Skin epidermis (tissue), 12 donors: ENCODE measurements at regions not wholly inside any gene's neighbourhood (a gene's known extent, or its start where the extent isn't known, plus 50 kb on each side); places are given as distances from the start of the nearest gene placed in this dataset.

Source experiments
- H3K27ac ChIP-seq, 21 experiments: fragments of 200-600 bp; sonication (generic) in 11 of 21; one replicate each; pipeline ENCODE4 v1.5.0; 2020; ENCODE audit warnings: mild to moderate bottlenecking in 3 of 21, inconsistent platforms in 2 of 21, moderate library complexity in 2 of 21
- H3K4me3 ChIP-seq, 7 experiments: fragments of 200-600 bp; sonication (generic) in 2 of 7; one replicate each; pipeline ENCODE4 v1.5.0; 2020; ENCODE audit warnings: inconsistent platforms in 2 of 7, mild to moderate bottlenecking in 2 of 7, moderate library complexity in 1 of 7

GRCh38 chr12:27382924-27383323 lies 50.3 kb downstream of the BMAL2 start:
- Histone ChIP-seq H3K27ac (peak overlapping the region in 1 of 21 experiments; percentile 23), H3K4me3 (no peak overlapping the region)

- peak overlapping the region in 5 of 21 experiments; percentile 23 to 51 (median 32) for H3K27ac ChIP-seq
- H3K4me3 ChIP-seq = no peak overlapping the region
These were observed 51.0 kb downstream of the BMAL2 start for GRCh38 chr12:27383429-27384260.

GRCh38 chr12:27384261-27384590 lies 51.6 kb downstream of the BMAL2 start:
- H3K27ac ChIP-seq = peak overlapping the region in 1 of 21 experiments; percentile 23

GRCh38 chr12:27385766-27386564 lies 53.3 kb downstream of the BMAL2 start:
- Histone ChIP-seq H3K4me3 (no peak overlapping the region), H3K27ac (no peak overlapping the region)

More at GRCh38 chr12:27384261-27384590, 51.6 kb downstream of the BMAL2 start:
- H3K4me3 ChIP-seq = no peak overlapping the region

GRCh38 chr12:27387473-27387872 lies 54.8 kb downstream of the BMAL2 start:
- no peak overlapping the region for H3K27ac ChIP-seq
- no peak overlapping the region for H3K4me3 ChIP-seq

- Histone ChIP-seq H3K27ac (no peak overlapping the region), H3K4me3 (no peak overlapping the region)
These were observed 56.0 kb downstream of the BMAL2 start for GRCh38 chr12:27388650-27389049.

- Histone ChIP-seq H3K4me3 (no peak overlapping the region), H3K27ac (no peak overlapping the region)
These were observed 51.9 kb upstream of the SMCO2 start for GRCh38 chr12:27394676-27395075.

GRCh38 chr12:27396216-27396815 lies 50.2 kb upstream of the SMCO2 start:
- H3K27ac ChIP-seq = no peak overlapping the region
- no peak overlapping the region for H3K4me3 ChIP-seq
